NCI-H1436 (cell line): ENCODE measurements at regions not wholly inside any gene's neighbourhood (a gene's known extent, or its start where the extent isn't known, plus 50 kb on each side); places are given as distances from the start of the nearest gene placed in this dataset.

Source experiments
- DNase-seq: peaks from one replicate; lab custom pipeline; 2025; lab: John Stamatoyannopoulos, UW

- DNase-seq, result no peak
Observed at GRCh38 chr2:128982001-128982400, 663.3 kb upstream of the HS6ST1 start.

GRCh38 chr2:128982670-128983069, 664.0 kb upstream of the HS6ST1 start:
- DNase-seq, result no peak

- DNase-seq, result no peak
Observed at GRCh38 chr2:128983094-128983493, 664.4 kb upstream of the HS6ST1 start.

GRCh38 chr2:128984081-128984480, 665.4 kb upstream of the HS6ST1 start:
- DNase-seq, result no peak

GRCh38 chr2:128984855-128985254, 666.2 kb upstream of the HS6ST1 start:
- no peak for DNase-seq

GRCh38 chr2:128986026-128986715, 667.5 kb upstream of the HS6ST1 start:
- no peak for DNase-seq

GRCh38 chr2:128986867-128987268, 668.2 kb upstream of the HS6ST1 start:
- DNase-seq, result no peak

GRCh38 chr2:128988326-128988725, 669.7 kb upstream of the HS6ST1 start:
- no peak for DNase-seq

GRCh38 chr2:128988967-128989366, 670.3 kb upstream of the HS6ST1 start:
- DNase-seq, result no peak

- no peak for DNase-seq
Observed at GRCh38 chr2:128995086-128995485, 676.4 kb upstream of the HS6ST1 start.

- no peak for DNase-seq
Observed at GRCh38 chr2:128996078-128996477, 677.4 kb upstream of the HS6ST1 start.

- DNase-seq, result no peak
Observed at GRCh38 chr2:128997166-128997866, 678.6 kb upstream of the HS6ST1 start.

GRCh38 chr2:129001926-129002325, 683.3 kb upstream of the HS6ST1 start:
- DNase-seq, result no peak

- no peak for DNase-seq
Observed at GRCh38 chr2:129002751-129003150, 684.1 kb upstream of the HS6ST1 start.

- DNase-seq, result no peak
Observed at GRCh38 chr2:129004485-129004884, 685.8 kb upstream of the HS6ST1 start.

- no peak for DNase-seq
Observed at GRCh38 chr2:129004940-129005490, 686.3 kb upstream of the HS6ST1 start.

- DNase-seq, result no peak
Observed at GRCh38 chr2:129006135-129006886, 687.6 kb upstream of the HS6ST1 start.

- no peak for DNase-seq
Observed at GRCh38 chr2:129006901-129007300, 688.2 kb upstream of the HS6ST1 start.

GRCh38 chr2:129008055-129008880, 689.6 kb upstream of the HS6ST1 start:
- no peak for DNase-seq

- no peak for DNase-seq
Observed at GRCh38 chr2:129008881-129009554, 690.4 kb upstream of the HS6ST1 start.

- no peak for DNase-seq
Observed at GRCh38 chr2:129009555-129010146, 691.0 kb upstream of the HS6ST1 start.
